Right lobe of liver (tissue), 4 donors: ENCODE measurements at regions not wholly inside any gene's neighbourhood (a gene's known extent, or its start where the extent isn't known, plus 50 kb on each side); places are given as distances from the start of the nearest gene placed in this dataset.

ENCODE experiments used
- POLR2A ChIP-seq: fragments of 450-650 bp; IDR thresholded peaks from one replicate; pipeline ENCODE4 v1.6.1; 2017; ENCODE audit warnings: antibody characterized with exemption, mild to moderate bottlenecking
- TF ChIP-seq, protein P1 (sequence below), 4 donors: fragments of 200-600 bp in 3 of 4; fragments of 450-650 bp in 1 of 4; IDR thresholded peaks; one replicate each; pipeline versions ENCODE4 v1.5.1 to v1.8.0; 2016 to 2022; ENCODE audit warnings: antibody characterized with exemption in 4 of 4, mild to moderate bottlenecking in 2 of 4
- donor health status: DM: no; HTN: no; CAD: no.
- donor health status: DM: no; HTN: no; CAD: no.
- donor health status: DM: no; HTN: yes; CAD: no.

DNA sequence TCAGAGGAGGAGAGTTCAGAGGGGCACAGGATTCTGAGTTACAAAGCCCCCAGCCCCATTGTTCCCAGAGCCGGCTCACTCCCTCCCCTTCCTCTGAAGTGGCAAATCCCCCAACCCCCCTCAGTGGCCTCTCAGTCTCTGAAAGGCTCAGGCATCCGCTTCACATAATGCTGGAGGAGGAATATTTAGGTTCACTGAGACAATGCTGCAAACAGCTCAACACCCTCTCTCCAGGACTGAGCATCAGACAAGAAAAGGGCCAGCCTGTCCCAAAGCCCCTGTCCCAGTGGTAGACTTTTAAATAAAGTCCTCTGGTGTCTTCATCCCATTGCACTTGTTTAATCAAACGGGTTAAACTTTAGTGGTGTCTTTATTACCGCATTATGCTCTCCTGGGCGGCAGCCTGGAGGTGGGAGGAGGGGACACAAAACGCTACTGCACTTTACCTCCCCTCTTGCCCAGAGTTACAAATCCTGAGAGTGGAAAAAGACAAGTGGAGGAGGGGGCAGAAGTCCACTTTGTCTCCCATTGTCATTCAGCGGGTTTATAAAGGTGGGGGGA lies 257.9 kb downstream of the FGFR2 start:
- TF ChIP-seq, protein P1, sequence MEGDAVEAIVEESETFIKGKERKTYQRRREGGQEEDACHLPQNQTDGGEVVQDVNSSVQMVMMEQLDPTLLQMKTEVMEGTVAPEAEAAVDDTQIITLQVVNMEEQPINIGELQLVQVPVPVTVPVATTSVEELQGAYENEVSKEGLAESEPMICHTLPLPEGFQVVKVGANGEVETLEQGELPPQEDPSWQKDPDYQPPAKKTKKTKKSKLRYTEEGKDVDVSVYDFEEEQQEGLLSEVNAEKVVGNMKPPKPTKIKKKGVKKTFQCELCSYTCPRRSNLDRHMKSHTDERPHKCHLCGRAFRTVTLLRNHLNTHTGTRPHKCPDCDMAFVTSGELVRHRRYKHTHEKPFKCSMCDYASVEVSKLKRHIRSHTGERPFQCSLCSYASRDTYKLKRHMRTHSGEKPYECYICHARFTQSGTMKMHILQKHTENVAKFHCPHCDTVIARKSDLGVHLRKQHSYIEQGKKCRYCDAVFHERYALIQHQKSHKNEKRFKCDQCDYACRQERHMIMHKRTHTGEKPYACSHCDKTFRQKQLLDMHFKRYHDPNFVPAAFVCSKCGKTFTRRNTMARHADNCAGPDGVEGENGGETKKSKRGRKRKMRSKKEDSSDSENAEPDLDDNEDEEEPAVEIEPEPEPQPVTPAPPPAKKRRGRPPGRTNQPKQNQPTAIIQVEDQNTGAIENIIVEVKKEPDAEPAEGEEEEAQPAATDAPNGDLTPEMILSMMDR (IDR thresholded peaks at IDR 0.05) = no peak
- TF ChIP-seq POLR2A = no peak
